HG02943 (cell line): ENCODE measurements at regions not wholly inside any gene's neighbourhood (a gene's known extent, or its start where the extent isn't known, plus 50 kb on each side); places are given as distances from the start of the nearest gene placed in this dataset.
A peak's percentile ranks its signal among the peaks of the same experiment; 100 is the strongest.
"Not testable (repeated sequence)": the region's sequence is repeated elsewhere in the genome, so short reads cannot be mapped to it uniquely, and the experiment has no call there.

Source experiments
- ATAC-seq: cut with Tn5 transposase; IDR thresholded peaks from one replicate; pipeline ENCODE4 v1.9.1; 2021; ENCODE audit warnings: mild to moderate bottlenecking, low read depth, moderate library complexity; ENCODE audit not compliant: unreplicated experiment

- no peak for ATAC-seq
These were observed 186.6 kb downstream of the TM9SF2 start for GRCh38 chr13:99687723-99688397.

- no peak for ATAC-seq
These were observed 185.7 kb downstream of the TM9SF2 start for GRCh38 chr13:99686944-99687411.

- ATAC-seq = no peak
These were observed 184.9 kb downstream of the TM9SF2 start for GRCh38 chr13:99686157-99686572.

GRCh38 chr13:99681695-99682094, 180.4 kb downstream of the TM9SF2 start:
- ATAC-seq = no peak

- no peak for ATAC-seq
These were observed 176.1 kb downstream of the TM9SF2 start for GRCh38 chr13:99677116-99677951.

- no peak for ATAC-seq
These were observed 170.5 kb downstream of the TM9SF2 start for GRCh38 chr13:99671746-99672145.

- ATAC-seq = not testable (repeated sequence)
These were observed 167.8 kb downstream of the TM9SF2 start for GRCh38 chr13:99669096-99669495.

GRCh38 chr13:99666146-99666805, 165.0 kb downstream of the TM9SF2 start:
- no peak for ATAC-seq

- ATAC-seq = no peak
These were observed 164.4 kb downstream of the TM9SF2 start for GRCh38 chr13:99665711-99666110.

GRCh38 chr13:99663908-99664307, 162.6 kb downstream of the TM9SF2 start:
- no peak for ATAC-seq

- ATAC-seq = no peak
These were observed 162.0 kb downstream of the TM9SF2 start for GRCh38 chr13:99663185-99663825.

- no peak for ATAC-seq
These were observed 161.4 kb downstream of the TM9SF2 start for GRCh38 chr13:99662678-99663077.

- no peak for ATAC-seq
These were observed 160.5 kb downstream of the TM9SF2 start for GRCh38 chr13:99661791-99662190.

- ATAC-seq = no peak
These were observed 158.7 kb downstream of the TM9SF2 start for GRCh38 chr13:99659866-99660554.

GRCh38 chr13:99659226-99659625, 158.0 kb downstream of the TM9SF2 start:
- ATAC-seq = no peak

- no peak for ATAC-seq
These were observed 157.2 kb downstream of the TM9SF2 start for GRCh38 chr13:99658261-99658991.

- no peak for ATAC-seq
These were observed 156.6 kb downstream of the TM9SF2 start for GRCh38 chr13:99657848-99658260.

GRCh38 chr13:99656844-99657381, 155.6 kb downstream of the TM9SF2 start:
- ATAC-seq = no peak

GRCh38 chr13:99656092-99656745, 154.9 kb downstream of the TM9SF2 start:
- ATAC-seq = peak; percentile 54
